Stimulated activated CD4-positive, alpha-beta T cell treated with anti-CD3 and anti-CD28 coated beads, Interleukin-15, amount 100 ng/mL, for 48 hours (primary cell): ENCODE measurements at regions not wholly inside any gene's neighbourhood (a gene's known extent, or its start where the extent isn't known, plus 50 kb on each side); places are given as distances from the start of the nearest gene placed in this dataset.
"Not testable (repeated sequence)": the region's sequence is repeated elsewhere in the genome, so short reads cannot be mapped to it uniquely, and the experiment has no call there.

Experiments used
- DNase-seq, 2 donors: peaks; one replicate each; pipeline ENCODE4 v3.0.0-alpha.2; 2020; ENCODE audit warnings: low read depth in 2 of 2

GRCh38 chr18:34480162-34480700 lies 229.9 kb upstream of the DTNA start:
- no peak for DNase-seq

- DNase-seq = no peak
These were observed 227.9 kb upstream of the DTNA start for GRCh38 chr18:34482204-34482603.

- no peak for DNase-seq
These were observed 226.9 kb upstream of the DTNA start for GRCh38 chr18:34483198-34483597.

- no peak for DNase-seq
These were observed 218.4 kb upstream of the DTNA start for GRCh38 chr18:34491719-34492118.

GRCh38 chr18:34492652-34493051 lies 217.4 kb upstream of the DTNA start:
- no peak for DNase-seq

GRCh38 chr18:34493099-34493544 lies 217.0 kb upstream of the DTNA start:
- DNase-seq = peak in 1 of 2 donors; percentile 11

- DNase-seq = no peak
These were observed 216.3 kb upstream of the DTNA start for GRCh38 chr18:34493566-34494358.

- DNase-seq = no peak
These were observed 215.8 kb upstream of the DTNA start for GRCh38 chr18:34494359-34494696.

GRCh38 chr18:34495506-34495905 lies 214.6 kb upstream of the DTNA start:
- no peak for DNase-seq

- no peak for DNase-seq
These were observed 208.5 kb upstream of the DTNA start for GRCh38 chr18:34501553-34501952.

- no peak for DNase-seq
These were observed 203.9 kb upstream of the DTNA start for GRCh38 chr18:34506198-34506597.

- no peak for DNase-seq
These were observed 200.9 kb upstream of the DTNA start for GRCh38 chr18:34509163-34509562.

GRCh38 chr18:34509879-34510586 lies 200.1 kb upstream of the DTNA start:
- no peak for DNase-seq

GRCh38 chr18:34510926-34511325 lies 199.2 kb upstream of the DTNA start:
- DNase-seq = no peak

GRCh38 chr18:34511435-34511834 lies 198.7 kb upstream of the DTNA start:
- DNase-seq = no peak

GRCh38 chr18:34511879-34512278 lies 198.2 kb upstream of the DTNA start:
- DNase-seq = no peak

GRCh38 chr18:34514238-34514637 lies 195.9 kb upstream of the DTNA start:
- no peak for DNase-seq

- no peak for DNase-seq
These were observed 195.1 kb upstream of the DTNA start for GRCh38 chr18:34514957-34515356.

GRCh38 chr18:34516355-34516754 lies 193.7 kb upstream of the DTNA start:
- DNase-seq = not testable (repeated sequence)

- not testable (repeated sequence) for DNase-seq
These were observed 193.1 kb upstream of the DTNA start for GRCh38 chr18:34516996-34517395.

- no peak for DNase-seq
These were observed 189.1 kb upstream of the DTNA start for GRCh38 chr18:34521040-34521439.

GRCh38 chr18:34522603-34523002 lies 187.5 kb upstream of the DTNA start:
- no peak for DNase-seq

GRCh38 chr18:34525244-34525643 lies 184.9 kb upstream of the DTNA start:
- no peak for DNase-seq
